Right forelimb (tissue), 1 donor: ENCODE measurements at regions not wholly inside any gene's neighbourhood (a gene's known extent, or its start where the extent isn't known, plus 50 kb on each side); places are given as distances from the start of the nearest gene placed in this dataset.
"Not testable (repeated sequence)": the region's sequence is repeated elsewhere in the genome, so short reads cannot be mapped to it uniquely, and the experiment has no call there.

Source experiments
- DNase-seq: peaks from one replicate; pipeline ENCODE4 v3.0.0-alpha.2; 2018

DNA sequence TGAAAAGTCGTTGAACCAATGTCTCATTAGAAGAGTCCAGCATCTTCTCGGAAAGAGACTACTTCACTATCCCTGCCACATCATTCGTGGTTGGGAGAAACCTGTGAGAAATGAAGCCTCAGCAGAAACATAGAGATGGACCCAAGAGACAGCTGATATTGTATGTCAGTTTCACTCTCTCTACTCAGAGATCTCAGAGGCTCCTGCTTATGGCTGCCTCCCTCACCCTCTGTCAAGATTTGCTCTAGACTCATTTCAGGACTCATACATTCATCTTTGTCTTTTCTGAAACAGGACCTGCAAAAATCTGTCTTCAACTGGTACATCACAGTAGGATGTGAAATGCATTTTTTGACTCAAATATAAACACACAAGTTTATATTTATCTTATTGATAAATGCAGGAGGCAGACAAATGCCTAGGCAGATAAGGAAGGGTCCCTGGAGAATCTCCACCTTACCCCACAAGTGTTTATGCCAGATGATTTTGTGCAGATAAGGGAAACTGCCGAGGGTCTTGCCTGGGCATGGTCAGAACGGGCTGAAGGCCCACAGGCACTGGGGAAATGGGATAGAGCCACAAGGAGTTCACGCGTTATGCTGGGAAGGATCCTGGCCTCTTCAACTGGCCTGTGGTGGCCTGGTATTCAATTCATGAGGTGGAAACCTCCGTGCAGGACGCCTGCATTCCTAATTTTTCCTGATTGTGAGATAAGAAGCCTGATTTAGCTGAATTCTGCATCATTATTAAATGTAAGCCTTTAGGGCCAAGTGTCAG is 1834.0 kb upstream of the PCDH20 start:
- no peak for DNase-seq

DNA sequence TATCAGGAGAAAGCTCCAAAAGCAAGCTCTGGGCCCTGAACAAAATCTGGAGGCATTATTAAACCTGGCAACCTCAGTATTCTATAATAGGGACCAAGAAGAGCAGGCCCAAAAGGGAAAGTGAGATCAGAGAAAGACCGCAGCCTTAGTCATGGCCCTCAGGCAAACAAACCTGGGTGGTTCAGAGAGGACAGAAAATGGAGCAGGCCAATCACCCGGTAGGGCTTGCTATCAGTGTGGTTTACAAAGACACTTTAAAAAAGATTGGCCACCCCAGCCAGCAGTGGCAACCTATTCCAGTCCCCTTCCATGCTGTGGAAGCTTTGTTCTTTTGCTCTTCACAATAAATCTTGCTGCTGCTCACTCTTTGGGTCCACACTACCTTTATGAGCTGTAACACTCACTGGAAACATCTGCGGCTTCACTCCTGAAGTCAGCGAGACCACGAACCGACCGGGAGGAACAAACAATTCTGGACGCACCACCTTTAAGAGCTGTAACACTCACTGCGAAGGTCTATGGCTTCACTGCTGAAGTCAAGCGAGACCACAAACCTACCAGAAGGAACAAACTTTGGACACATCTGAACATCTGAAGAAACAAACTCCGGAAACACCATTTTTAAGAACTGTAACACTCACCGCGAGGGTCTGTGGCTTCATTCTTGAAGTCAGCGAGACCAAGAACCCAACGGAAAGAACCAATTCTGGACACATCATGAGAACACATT is 1821.2 kb upstream of the PCDH20 start:
- not testable (repeated sequence) for DNase-seq

DNA sequence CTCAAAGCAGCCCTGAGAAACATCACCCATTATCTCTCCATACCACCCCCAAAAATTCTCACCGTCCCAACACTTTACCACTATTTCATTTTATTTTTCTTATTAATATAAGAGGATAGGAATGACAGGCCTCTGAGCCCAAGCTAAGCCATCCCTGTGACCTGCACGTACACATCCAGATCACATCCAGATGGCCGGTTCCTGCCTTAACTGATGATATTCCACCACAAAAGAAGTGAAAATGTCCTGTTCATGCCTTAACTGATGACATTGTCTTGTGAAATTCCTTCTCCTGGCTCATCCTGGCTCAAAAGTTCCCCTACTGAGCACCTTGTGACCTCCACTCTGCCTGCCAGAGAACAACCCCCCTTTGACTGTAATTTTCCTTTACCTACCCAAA is 1802.9 kb upstream of the PCDH20 start:
- DNase-seq, result not testable (repeated sequence)

DNA sequence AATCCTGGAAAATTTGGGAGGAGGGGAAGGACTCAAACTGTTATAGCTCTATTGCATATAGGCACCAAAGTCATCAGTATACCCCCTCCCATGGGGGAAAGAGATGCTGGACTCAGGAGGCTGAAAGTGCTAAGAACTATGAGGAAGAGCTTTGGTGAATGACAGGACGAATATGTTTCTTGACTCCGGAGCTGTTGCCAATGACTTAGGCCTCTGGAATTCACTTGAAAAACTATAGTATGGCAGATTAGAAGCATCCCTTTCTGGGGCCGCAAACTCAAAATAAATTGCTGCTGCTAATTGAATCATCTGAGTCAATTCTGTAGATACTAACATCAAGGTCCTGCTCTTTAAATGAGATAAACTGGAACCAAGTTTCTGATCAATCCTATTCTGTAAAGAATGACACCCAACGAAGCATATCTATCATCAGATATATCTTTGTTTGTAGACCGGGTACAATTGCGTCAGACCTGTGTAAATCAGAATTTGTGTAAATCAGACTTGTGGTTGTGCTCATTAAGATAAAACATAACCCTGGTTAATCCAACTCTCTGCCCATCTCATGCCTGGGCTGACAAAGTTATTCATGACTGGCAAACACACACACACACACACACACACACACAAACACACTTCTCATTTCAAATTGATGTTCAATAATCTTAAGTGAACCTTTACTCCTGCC is 1793.8 kb upstream of the PCDH20 start:
- DNase-seq, result no peak

DNA sequence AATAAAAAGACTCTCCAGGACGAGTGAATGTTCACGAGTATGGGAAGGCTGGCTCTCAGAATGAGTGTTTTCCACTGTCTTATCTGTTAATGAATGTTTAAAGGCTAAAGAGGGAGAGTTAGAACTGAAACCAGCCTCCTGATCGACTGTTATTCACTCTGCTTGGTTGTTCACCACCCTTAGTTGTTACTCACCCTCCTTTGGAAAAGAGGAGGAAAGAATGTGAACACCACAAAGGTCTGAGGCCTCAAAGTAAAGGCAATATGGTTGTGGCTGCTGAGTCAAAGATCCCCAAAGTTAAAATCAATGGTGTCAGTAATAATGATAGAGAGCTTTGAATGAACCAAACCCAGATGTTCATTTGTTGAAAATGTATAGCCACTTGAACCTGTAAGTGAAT is 1793.2 kb upstream of the PCDH20 start:
- no peak for DNase-seq

DNA sequence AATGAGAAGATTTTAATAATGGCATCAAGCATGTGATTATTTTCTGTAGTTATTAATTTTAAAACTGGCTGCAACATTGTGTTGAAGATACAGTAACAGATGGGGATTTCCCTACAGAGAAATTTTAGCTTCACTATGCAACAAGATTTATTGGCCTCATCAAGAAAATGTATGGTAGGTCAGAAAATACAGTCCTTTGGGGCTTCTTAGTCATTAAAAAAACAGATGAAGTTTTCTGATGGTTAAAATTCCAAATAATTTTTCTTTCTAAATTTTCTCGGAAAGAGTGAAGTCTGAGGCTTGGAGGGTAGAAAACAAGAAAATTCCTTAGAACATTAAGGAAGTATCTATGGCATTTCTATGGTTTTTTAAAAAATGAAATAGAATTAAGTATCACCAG is 1790.8 kb upstream of the PCDH20 start:
- DNase-seq, result no peak

DNA sequence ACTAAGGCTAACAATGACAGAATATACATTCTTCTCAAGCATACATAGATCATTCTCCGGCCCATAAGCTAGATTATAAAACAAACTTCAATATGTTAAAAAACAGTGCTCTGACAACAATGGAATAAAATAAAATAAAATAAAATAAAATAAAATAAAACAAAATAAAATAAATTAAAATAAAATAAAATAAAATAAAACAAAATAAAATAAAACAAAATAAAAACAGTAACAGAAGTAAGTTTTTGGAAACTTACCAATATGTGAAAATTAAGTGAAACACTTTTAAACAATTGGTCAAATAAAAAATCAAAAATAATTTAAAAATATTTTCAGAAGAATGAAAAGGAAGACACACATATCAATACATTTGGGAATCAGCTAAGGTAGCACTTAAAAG is 1785.8 kb upstream of the PCDH20 start:
- no peak for DNase-seq

DNA sequence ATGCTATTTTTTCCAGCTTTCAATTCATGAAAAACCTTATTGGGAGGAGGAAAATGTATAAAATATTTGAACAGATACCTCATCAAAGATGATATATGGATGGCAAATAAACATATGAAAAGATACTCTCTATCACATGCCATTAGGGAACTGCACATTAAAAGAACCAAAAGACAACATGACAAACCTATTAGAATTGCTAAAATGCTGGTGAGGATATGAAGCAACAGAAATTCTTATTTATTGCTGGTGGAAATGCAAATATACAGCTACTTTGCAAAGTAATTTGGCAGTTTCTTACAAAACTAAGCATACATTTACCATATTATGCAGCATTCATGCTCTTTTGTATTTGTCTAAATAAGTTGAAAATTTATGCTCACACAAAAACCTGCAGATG is 1783.9 kb upstream of the PCDH20 start:
- DNase-seq, result no peak

DNA sequence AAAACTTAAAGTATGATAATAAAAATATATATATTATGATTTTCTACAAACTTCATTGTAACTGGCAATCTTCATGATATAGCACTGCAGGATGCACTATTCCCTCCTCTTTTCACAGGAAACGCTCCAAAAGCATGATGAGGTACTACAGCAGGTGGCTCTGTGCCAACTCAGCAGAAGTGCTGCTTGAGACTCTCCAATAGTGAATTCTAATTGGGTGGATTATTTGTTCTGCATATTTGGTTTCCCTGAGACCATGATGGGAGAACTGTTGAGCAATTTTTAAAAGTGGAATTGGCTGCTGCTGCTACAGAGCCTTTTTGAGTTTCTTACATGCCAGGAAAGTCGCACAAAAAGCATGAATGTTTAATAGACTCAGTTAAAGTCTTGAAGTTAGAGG is 1782.4 kb upstream of the PCDH20 start:
- DNase-seq, result no peak

DNA sequence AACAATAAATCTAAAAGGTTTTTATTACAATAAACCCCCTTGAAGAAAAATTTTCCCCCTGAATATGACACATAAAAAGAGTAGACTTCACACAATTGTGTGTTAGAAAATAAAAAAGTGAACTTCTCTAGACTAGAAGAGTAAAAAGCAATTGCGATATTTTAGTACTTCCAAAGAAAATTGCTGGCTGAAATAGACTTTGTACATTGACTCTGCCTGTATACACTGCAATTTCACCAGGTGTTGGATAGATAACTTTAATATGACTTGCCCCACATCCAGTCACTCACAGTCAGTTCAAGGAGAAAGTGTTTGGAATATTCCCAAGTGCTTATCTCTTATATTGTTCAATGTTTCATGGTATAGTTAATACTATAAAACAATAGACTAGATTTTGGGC is 1780.1 kb upstream of the PCDH20 start:
- DNase-seq, result no peak

DNA sequence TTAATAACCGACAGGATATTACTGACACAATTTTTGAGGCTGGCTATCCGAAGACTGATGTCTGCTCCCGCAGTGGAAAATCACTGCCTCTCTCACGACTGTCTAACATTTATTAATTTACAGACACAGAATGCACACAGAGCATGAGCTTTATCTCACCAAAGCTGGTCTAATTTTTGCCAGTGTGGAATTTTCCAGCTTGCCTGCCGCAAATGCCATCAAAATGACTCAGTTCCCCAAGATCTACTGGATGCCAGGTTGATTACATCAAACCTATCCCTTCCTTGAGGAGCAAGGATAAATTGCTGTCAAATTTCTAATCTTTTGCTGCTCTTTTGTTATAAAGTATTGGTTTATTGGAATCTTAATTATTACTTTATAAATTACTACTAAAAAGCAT is 1775.1 kb upstream of the PCDH20 start:
- no peak for DNase-seq

DNA sequence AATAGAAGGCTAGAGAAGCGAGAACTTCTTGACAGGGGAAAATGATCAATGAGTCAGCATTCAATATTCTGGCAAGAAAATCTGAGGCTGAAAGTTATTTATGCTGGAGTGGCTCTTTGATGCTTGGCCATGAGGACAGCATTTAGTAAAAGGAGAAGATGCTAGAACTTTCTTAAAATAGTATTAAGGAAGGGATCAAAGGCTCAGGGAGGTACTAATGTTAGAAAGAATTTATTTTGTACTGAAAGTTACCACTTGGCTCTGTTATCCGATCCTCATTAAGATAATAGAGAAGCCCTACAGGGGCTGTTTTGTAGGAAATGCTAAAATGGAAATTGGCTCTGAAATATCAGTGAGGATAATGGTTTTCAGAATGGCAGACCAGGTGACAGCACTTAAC is 1774.6 kb upstream of the PCDH20 start:
- no peak for DNase-seq

DNA sequence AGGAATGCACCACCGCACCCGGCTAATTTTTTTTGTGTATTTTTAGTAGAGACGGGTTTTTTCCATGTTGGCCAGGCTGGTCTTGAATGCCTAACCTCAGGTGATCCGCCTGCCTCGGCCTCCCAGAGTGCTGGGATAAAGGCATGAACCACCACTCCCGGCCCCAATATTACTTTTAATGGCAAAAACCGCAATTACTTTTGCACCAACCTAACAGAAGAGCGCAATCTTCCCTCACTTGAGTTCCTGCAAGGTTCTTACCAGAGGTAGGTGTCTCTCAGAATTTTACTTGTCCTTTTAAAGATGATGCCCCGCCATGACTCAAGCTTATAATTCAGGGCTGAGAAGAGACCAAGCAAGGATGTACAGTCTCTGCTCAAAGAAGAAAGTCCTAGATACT is 1774.1 kb upstream of the PCDH20 start:
- no peak for DNase-seq

DNA sequence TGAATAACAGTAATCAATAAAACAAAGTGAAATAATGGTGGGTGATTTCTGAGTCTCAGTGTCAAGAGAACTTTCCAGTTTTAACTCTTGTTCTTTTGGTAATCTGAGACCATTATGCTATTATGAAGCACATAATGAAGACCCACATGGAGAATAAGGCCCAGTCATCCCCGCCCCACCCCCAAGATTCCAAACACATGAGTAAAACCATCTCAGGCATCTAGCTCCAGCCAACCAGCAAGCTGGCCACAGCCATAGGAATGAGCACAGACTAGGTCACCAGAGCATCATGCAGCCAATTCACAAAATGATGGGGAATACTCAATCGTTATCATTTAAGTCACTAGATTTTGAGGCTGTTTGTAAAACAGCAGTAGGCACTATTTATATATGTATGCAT is 1769.0 kb upstream of the PCDH20 start:
- DNase-seq, result no peak

DNA sequence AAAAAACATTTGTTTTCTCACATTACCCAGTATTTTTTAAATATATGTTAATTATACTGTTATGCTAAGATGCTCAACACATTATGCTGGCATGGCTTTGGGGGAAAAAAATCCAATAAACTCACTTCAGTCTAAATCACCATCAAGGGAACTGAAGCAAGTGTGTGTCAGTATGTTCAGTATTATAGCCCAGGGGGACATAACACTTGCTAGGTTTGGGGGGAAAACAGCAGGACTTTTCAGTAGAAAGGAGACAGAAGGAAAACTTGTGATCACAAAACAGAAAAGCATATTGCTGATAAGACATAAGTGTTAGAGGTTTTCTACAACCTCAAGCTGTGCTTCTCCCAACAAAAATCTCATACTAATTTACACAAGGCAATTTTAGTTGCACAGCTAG is 1759.9 kb upstream of the PCDH20 start:
- no peak for DNase-seq

DNA sequence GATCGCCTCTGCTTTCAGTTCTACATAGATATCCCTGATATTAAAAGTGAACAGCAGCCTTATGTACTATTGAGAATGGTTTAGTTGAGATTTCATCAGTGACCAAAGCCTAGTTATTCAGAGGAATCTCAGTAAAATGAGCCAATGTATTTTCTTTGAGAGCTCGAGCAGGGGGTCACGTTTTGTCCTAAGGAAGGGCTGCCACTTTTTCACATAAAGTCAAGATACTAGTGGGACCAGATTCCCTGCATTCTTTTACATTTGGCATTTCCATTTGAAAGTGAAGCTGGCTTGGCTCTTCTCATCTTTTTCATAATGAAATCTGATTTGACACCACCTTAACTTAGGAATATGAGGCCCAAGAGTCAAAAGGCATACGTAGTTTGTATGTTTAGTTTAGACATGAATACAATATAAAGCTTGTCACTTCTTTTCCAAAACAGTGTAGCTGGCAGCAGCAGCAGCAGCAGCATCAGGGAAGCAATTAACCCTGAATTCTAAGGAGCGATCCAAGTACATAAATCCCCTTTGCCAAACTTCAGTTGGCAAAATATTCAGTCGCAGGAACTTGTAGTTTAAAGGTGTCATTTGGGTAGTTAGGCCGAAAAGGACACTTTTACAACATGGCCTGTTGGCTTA is 1752.2 kb upstream of the PCDH20 start:
- DNase-seq, result no peak

DNA sequence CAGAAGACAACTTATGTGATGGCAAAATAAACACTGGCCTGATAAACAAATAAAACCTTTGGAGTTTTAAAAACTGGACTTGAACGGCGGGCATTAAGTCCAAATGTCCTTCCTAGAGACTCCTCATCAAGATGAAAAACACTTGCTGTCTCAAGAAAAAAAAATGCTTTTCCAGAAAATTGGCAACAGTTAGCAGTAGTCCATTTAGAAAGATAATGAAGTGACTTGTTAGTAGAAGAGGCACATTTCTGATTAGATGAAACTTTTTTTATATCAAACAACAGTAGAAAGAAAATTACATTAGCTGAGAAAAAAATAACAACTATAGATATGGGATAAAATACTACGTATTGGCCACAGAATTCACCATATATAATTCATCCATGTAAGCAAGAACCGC is 1750.7 kb upstream of the PCDH20 start:
- no peak for DNase-seq

DNA sequence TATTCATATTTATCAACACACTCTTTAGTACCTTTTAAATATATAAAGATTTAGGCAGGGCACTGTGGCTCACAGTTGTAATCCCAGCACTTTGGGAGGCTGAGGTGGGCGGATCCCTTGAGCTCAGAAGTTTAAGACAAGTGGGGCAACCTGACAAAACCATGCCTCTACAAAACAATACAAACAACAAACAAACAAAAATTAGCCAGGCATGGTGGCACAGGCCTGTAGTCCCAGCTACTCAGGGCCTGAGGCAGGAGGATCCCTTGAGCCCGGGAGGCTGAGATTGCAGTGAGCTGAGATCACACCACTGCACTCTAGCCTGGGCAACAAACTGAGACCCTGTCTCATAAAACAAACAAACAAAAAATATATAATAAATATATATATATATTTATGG is 1748.3 kb upstream of the PCDH20 start:
- DNase-seq, result no peak

DNA sequence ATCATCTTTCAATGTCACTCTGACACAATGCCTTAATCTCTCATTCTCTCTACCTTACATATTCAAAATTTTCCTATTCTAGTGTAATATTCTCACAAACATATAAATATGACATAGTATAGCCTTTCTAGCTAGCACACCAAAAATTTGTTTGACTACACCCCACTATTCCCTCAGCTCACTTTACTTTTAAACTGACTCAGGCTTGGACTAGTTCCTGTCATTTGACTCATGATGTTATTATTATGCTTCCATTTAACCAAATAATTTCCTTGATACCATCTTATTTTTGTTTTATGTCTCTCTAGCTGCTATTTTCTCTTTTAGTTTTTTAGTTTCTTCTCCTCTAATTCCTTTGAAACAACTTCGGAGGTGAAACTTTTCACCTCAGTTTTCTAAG is 1745.6 kb upstream of the PCDH20 start:
- DNase-seq, result no peak

DNA sequence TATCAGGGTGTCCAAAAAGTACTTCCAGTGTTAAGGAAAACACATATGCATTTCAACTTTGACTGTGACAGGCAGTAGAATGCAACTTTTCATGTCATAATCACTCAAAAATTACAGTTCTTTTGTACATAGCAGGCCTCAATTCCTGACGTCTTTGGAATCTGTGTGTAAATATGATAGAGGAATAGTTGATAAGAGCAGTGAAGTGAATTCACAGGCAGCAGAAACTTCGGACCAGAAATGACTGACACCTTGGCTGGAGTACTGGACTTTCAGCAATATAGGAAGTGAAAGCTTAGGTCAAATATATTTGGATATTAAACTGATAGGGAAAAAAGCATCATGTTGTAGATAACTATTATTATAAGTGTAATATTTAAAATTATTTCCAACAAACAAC is 1741.2 kb upstream of the PCDH20 start:
- no peak for DNase-seq

DNA sequence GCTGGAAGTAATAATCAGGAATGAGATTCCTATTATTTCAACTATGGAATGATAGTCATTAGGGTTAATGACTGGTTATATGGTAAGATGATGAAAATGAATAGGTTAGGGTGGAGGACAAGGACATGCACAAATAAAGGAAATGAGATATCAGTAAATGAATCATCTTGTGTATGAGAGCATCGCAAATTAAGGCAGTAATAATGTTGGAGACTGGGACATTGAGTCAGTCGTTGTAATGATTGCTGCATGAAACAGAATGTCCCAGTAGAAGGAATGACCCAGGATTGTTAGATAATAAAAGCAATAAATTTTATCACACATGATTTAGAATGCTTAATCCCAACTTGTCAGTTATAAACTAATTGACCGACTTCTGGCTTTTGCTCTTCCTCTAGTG is 1733.7 kb upstream of the PCDH20 start:
- no peak for DNase-seq

DNA sequence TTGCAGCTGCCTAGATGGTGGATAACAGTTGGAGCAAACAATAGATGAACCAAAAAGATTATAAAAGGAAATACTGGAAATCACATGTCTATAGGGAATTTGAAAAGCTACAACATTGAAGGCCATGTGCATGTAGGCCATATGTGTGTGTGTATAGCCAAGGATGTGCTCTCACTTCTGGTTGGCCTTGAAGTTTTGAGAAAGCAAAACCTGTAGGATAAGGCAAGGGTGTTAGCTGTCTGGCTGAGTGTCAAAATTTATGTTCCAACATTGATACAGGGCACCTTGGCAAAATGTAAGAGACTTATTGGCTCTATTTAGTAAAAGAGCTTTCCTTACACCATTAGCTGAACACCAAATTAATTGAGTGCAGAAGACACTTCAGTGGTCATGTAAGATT is 1723.6 kb upstream of the PCDH20 start:
- no peak for DNase-seq

DNA sequence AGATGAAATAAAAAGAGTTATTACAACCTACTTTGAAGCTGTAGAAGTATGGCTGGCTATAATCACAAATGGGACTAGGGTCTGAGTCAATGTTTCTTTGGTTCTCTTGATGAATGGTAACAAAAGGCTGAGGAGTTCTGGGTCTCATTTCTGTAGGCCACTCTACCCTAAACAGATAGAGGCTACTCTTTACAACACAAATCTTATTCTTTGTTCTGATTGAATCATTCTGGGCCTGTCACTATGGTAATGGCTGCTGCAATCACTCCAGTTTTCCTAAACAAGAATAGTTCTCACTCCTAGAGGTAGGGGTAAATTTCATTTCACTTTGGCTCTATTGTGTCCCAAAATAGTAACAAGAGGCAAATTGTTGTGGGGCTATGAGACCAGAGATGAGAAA is 1714.3 kb upstream of the PCDH20 start:
- no peak for DNase-seq

DNA sequence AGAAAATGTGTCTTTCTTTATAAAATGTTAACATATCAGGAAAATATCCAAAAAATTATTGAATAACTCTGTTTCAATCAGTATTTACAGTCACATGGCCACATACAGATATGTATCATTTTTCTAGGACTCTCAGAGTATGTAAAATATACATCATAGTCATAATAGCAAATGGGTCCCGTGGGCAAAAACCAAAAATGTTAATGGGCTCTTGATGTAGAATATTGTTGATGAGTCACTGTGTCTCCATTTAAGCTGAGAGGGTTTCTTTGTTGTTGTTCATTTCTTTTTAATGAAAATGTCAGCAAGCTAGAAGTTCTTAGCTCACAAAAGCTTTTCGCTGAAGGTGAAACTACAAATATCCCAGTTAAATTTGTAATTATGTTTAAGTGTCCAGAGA is 1713.1 kb upstream of the PCDH20 start:
- no peak for DNase-seq
